HepG2 (cell line): ENCODE measurements at regions not wholly inside any gene's neighbourhood (a gene's known extent, or its start where the extent isn't known, plus 50 kb on each side); places are given as distances from the start of the nearest gene placed in this dataset.

Source experiments
- DPF2 ChIP-seq: sonication (generic); formaldehyde crosslinking; IDR thresholded peaks from 2 replicates; pipeline ENCODE4 v1.4.0; 2020; ENCODE audit warnings: mild to moderate bottlenecking, low read depth, missing genetic modification reagents, borderline replicate concordance
- KAT8 ChIP-seq: IDR thresholded peaks from 2 replicates; pipeline ENCODE4 v1.6.1; 2016; ENCODE audit warnings: missing genetic modification reagents, missing compliant biosample characterization
- POLR2A ChIP-seq, 2 experiments: IDR thresholded peaks; 2 replicates each; pipeline ENCODE4 v1.6.1; 2011; ENCODE audit warnings: low read depth in 2 of 2, low read length in 2 of 2, mild to moderate bottlenecking in 1 of 2, moderate library complexity in 1 of 2; ENCODE audit not compliant: insufficient read depth in 1 of 2
- POLR2AphosphoS5 ChIP-seq: IDR thresholded peaks from 2 replicates; pipeline ENCODE4 v1.6.1; 2012; ENCODE audit warnings: low read depth, low read length
- PPARG ChIP-seq: conservative IDR thresholded peaks from 2 replicates; pipeline ENCODE4 v1.6.1; 2016; ENCODE audit warnings: missing biosample characterization, missing genetic modification reagents
- RBM22 ChIP-seq: fragments of 200-400 bp; formaldehyde crosslinking; optimal IDR thresholded peaks from 2 replicates; pipeline ENCODE3; 2017; ENCODE audit warnings: mild to moderate bottlenecking, low read length, moderate library complexity
- TGIF2 ChIP-seq: IDR thresholded peaks from 2 replicates; pipeline ENCODE4 v1.6.1; 2016; ENCODE audit warnings: control low read depth, missing compliant biosample characterization
- TRAFD1 ChIP-seq: sonication (generic); formaldehyde crosslinking; IDR thresholded peaks from 2 replicates; pipeline ENCODE4 v1.5.1; 2020; ENCODE audit warnings: missing genetic modification reagents, mild to moderate bottlenecking, borderline replicate concordance
- WIZ ChIP-seq: sonication (generic); formaldehyde crosslinking; IDR thresholded peaks from 2 replicates; pipeline ENCODE4 v1.5.1; 2020; ENCODE audit warnings: mild to moderate bottlenecking, missing genetic modification reagents
- ZNF317 ChIP-seq: sonication (generic); formaldehyde crosslinking; IDR thresholded peaks from 2 replicates; pipeline ENCODE4 v1.5.0; 2020; ENCODE audit warnings: mild to moderate bottlenecking, missing genetic modification reagents

GRCh38 chr6:110044096-110044495 is 66.0 kb downstream of the GPR6 start:
- TF ChIP-seq TRAFD1 (CRISPR knock-in tag), result no peak
- TF ChIP-seq DPF2 (CRISPR knock-in tag), result no peak
- TF ChIP-seq TGIF2, result no peak
- TF ChIP-seq POLR2AphosphoS5, result no peak
- no peak for TF ChIP-seq PPARG
- no peak for TF ChIP-seq POLR2A (IDR thresholded peaks at IDR 0.05; ENCODE audit: insufficient read depth in 1 of 2, low read depth in 2 of 2, low read length in 2 of 2)
- TF ChIP-seq KAT8, result no peak
- no peak for TF ChIP-seq WIZ (CRISPR knock-in tag)
- no peak for TF ChIP-seq RBM22
- TF ChIP-seq ZNF317 (CRISPR knock-in tag), result no peak
